WERI-Rb-1 (cell line): ENCODE measurements at regions not wholly inside any gene's neighbourhood (a gene's known extent, or its start where the extent isn't known, plus 50 kb on each side); places are given as distances from the start of the nearest gene placed in this dataset.

Experiments
- DNase-seq: peaks from one replicate; pipeline ENCODE4 v3.0.0-alpha.2; 2020
- H3K27ac ChIP-seq: fragments of 250-450 bp; sonication (Bioruptor Pico); 2 replicates; pipeline ENCODE4 v1.5.1; 2020; ENCODE audit warnings: mild to moderate bottlenecking, moderate library complexity
- H3K27me3 ChIP-seq: fragments of 250-450 bp; sonication (Bioruptor Pico); 2 replicates; pipeline ENCODE4 v1.5.1; 2021; ENCODE audit warnings: mild to moderate bottlenecking, low read depth, moderate library complexity; ENCODE audit not compliant: insufficient read depth, severe bottlenecking
- H3K36me3 ChIP-seq: fragments of 250-450 bp; sonication (Bioruptor Pico); 2 replicates; pipeline ENCODE4 v1.5.1; 2020; ENCODE audit warnings: mild to moderate bottlenecking, moderate library complexity
- H3K4me3 ChIP-seq: 2 replicates; pipeline ENCODE4 v1.5.1; 2011; ENCODE audit warnings: low read depth, mild to moderate bottlenecking, control low read depth, low read length
- H3K9me3 ChIP-seq: fragments of 250-450 bp; sonication (Bioruptor Pico); 2 replicates; pipeline ENCODE4 v1.5.1; 2021; ENCODE audit warnings: mild to moderate bottlenecking, moderate library complexity; ENCODE audit not compliant: severe bottlenecking
- TF ChIP-seq, protein P1 (sequence below): IDR thresholded peaks from 2 replicates; pipeline ENCODE4 v1.5.1; 2011; ENCODE audit warnings: low read depth, mild to moderate bottlenecking, control low read depth, inconsistent platforms, low read length

DNA sequence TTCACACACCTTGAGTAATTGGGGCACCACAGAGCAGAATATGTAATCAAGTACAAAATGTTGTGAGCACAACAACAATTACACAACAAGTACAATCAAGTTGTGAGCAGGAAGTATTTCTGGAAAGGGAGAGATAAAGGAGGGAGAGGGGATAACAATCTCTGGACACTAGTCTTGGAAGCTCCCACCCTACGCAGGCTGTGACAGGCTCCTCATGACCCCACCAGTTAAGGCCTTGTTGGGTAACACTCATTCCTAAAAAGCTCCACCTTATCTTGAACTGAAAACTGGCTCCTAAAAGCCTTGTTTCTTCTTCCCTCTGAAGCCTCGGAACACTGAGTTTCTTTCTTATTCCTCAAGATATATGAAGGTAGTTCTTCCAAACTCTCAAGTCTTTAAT lies 806.0 kb downstream of the UQCRFS1 start:
- DNase-seq, result no peak
- Histone ChIP-seq H3K9me3 (no peaks in the 10 kb centered on the region), H3K27ac (no peak overlapping the region), H3K4me3 (no peak overlapping the region), H3K36me3 (no peaks in the 10 kb centered on the region), H3K27me3 (no peaks in the 10 kb centered on the region)
- TF ChIP-seq, protein P1, sequence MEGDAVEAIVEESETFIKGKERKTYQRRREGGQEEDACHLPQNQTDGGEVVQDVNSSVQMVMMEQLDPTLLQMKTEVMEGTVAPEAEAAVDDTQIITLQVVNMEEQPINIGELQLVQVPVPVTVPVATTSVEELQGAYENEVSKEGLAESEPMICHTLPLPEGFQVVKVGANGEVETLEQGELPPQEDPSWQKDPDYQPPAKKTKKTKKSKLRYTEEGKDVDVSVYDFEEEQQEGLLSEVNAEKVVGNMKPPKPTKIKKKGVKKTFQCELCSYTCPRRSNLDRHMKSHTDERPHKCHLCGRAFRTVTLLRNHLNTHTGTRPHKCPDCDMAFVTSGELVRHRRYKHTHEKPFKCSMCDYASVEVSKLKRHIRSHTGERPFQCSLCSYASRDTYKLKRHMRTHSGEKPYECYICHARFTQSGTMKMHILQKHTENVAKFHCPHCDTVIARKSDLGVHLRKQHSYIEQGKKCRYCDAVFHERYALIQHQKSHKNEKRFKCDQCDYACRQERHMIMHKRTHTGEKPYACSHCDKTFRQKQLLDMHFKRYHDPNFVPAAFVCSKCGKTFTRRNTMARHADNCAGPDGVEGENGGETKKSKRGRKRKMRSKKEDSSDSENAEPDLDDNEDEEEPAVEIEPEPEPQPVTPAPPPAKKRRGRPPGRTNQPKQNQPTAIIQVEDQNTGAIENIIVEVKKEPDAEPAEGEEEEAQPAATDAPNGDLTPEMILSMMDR, result no peak

DNA sequence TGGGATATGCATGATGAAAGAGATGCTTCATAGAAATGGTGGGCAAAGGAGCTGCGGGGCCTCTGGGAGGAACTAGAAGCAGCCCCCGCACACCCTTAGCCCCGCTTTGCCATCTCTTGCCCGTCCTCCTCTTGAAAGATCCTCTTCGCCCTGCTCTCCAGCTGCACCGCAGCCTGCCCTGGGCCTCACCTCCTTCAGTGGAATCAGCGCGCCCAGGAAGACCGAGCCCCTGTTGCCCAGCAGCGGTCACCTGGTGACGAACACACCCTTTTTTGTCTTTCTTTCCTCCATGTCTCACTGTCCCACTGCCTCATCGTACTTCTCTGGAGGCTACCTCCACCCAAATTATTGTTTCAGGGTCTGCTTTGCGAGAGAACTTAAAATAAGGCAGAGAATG lies 807.6 kb downstream of the UQCRFS1 start:
- peak overlapping the region; percentile 37 for H3K27ac ChIP-seq
- H3K36me3 ChIP-seq, result no peaks in the 10 kb centered on the region
- no peak for DNase-seq
- no peaks in the 10 kb centered on the region for H3K27me3 ChIP-seq
- H3K9me3 ChIP-seq, result no peaks in the 10 kb centered on the region
- no peak overlapping the region for H3K4me3 ChIP-seq
- TF ChIP-seq, protein P1, result no peak

DNA sequence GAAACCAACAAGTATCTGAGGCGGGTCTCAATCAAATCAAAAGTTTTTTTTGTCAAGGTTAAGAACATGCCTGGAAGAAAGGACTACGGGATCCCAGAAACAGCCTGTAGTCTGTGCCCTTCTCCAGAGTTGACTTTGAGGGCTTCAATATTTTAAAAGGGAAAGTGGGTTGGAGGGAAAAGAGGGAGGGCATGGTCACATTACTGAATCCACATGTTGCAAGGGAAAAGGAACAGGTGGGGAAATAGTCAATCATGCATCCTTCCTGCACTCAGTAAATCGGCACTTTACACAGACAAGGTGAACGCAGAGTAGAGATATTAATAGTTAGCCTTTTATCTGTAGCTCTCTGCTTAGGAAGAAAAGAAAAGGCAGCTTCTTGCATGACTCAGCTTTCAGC lies 808.5 kb downstream of the UQCRFS1 start:
- no peaks in the 10 kb centered on the region for H3K27me3 ChIP-seq
- no peaks in the 10 kb centered on the region for H3K9me3 ChIP-seq
- no peaks in the 10 kb centered on the region for H3K36me3 ChIP-seq
- TF ChIP-seq, protein P1, result no peak
- DNase-seq, result no peak
- H3K4me3 ChIP-seq, result no peak overlapping the region
- H3K27ac ChIP-seq, result no peak overlapping the region

DNA sequence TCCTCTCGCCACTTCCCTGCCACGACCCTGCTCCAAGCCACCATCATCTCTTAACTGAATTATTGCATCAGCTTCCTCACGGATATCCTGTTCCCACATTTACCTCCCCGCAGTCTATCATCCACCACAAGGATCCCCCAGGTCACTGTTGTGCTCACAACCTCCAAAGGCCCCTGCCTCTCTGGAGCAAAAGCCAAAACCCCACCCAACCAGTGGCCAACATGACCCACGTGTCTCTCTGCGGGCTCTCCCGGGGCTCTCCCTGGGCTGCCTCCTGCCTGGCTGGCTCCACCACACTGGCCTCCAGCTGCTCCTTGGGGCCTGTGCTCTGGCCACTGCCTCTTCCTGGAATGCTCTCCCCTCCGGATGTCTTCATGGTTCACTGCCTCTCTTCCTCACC lies 809.3 kb downstream of the UQCRFS1 start:
- DNase-seq, result no peak
- no peaks in the 10 kb centered on the region for H3K27me3 ChIP-seq
- TF ChIP-seq, protein P1, result no peak
- no peaks in the 10 kb centered on the region for H3K9me3 ChIP-seq
- no peaks in the 10 kb centered on the region for H3K36me3 ChIP-seq
- H3K27ac ChIP-seq, result no peak overlapping the region
- no peak overlapping the region for H3K4me3 ChIP-seq

DNA sequence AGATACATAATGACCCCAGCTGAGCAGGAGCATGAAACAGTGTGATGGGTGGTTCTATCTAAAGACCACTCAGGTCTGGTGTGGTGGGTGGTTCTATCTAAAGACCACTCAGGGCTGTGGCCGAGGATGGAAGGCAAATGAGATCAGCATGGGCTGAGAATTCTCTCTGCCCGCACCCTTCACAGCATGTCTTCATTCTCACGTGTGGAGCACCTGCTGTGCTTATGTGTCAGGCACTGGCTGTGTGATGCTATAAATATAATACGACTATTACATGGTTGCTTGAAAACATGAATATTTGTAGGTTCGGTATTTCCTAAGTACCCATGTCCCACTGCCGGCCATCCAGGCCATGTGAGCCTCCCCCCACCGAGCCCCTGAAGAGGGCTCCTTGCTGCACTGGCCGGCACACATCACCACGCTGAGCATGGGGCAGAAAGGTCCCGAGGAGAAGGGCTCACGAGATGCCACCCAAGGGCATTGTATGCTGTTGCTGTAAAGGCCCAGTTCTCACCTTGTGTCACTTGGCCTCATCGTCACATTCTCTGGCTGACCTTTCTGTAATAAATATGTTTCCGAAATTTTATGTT lies 810.2 kb downstream of the UQCRFS1 start:
- no peak for DNase-seq
- TF ChIP-seq, protein P1, result no peak
- H3K9me3 ChIP-seq, result no peaks in the 10 kb centered on the region
- no peak overlapping the region for H3K4me3 ChIP-seq
- no peaks in the 10 kb centered on the region for H3K36me3 ChIP-seq
- H3K27me3 ChIP-seq, result no peaks in the 10 kb centered on the region
- no peak overlapping the region for H3K27ac ChIP-seq

DNA sequence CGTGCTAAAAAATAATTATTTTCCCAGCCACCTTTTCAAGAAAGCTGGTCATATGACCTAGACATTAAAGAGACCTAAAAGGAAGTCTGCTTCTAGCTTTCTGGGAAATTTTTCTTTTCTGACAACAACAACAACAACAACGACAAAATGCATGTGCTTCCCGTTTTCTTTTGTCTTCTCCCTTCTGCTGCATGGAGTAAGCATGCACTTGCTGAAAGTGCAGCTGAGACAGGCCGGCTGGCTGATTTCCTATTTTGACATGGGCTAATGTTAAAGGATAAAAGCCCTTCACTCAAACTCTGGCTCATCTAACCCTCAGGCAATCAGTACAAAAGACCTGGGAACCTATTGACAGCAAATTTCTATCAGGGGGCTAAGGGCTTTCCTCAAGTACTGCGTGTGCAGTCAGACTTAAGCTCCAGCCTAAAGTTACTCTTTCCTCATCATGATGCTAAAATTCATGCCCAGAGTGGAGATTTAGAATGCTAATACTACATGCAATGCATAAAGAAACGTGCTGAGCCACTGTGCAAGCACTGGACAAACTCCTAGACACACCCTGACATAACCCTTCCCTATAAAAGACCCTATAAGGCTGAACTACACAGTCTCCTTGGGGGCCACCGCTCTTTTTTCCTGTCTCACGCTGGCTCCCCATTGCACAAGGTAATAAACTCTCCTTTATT lies 811.1 kb downstream of the UQCRFS1 start:
- no peaks in the 10 kb centered on the region for H3K36me3 ChIP-seq
- no peaks in the 10 kb centered on the region for H3K9me3 ChIP-seq
- DNase-seq, result no peak
- TF ChIP-seq, protein P1, result no peak
- no peak overlapping the region for H3K4me3 ChIP-seq
- no peak overlapping the region for H3K27ac ChIP-seq
- no peaks in the 10 kb centered on the region for H3K27me3 ChIP-seq
